AG10803 (cell line): ENCODE measurements at regions not wholly inside any gene's neighbourhood (a gene's known extent, or its start where the extent isn't known, plus 50 kb on each side); places are given as distances from the start of the nearest gene placed in this dataset.

Source experiments
- DNase-seq: peaks from one replicate; pipeline ENCODE4 v3.0.0; 2010; ENCODE audit warnings: low read depth
- H3K4me3 ChIP-seq: 2 replicates; pipeline ENCODE4 v1.5.1; 2011; ENCODE audit warnings: mild to moderate bottlenecking, low read length, control low read depth
- CTCF ChIP-seq: conservative IDR thresholded peaks from 2 replicates; pipeline ENCODE4 v1.5.1; 2011; ENCODE audit warnings: mild to moderate bottlenecking, low read length, control low read depth, inconsistent platforms

- H3K4me3 ChIP-seq = no peak overlapping the region
- TF ChIP-seq CTCF = peak; percentile 15; the same call in 1 of the 2 replicates
- DNase-seq = no peak
Observed at GRCh38 chr14:86790408-86791364, 1202.3 kb downstream of the GALC start.

- no peak for TF ChIP-seq CTCF
- DNase-seq = no peak
Observed at GRCh38 chr14:86788224-86788623, 1204.8 kb downstream of the GALC start.

DNA sequence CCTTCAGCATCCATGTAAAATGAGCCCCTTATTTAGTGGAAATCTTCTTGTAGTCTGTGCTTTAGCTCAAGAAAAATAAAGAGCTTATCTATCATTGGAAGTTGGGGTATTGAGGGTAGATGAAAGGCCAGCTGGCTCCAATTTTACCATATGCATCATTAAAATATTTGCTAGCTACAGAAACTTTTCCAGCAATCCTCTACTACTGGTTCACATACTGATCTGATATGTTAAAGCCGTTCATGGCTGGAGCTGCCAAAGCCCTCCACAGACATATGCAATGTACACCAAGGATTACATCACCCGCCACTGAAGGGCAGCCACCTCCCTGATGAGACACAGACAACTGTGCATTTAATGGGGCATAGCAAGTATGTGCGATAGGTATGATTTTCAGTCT, 1205.3 kb downstream of the GALC start:
- peak; percentile 61 for DNase-seq

More at GRCh38 chr14:86788224-86788623, 1204.8 kb downstream of the GALC start:
- H3K4me3 ChIP-seq = no peak overlapping the region

GRCh38 chr14:86782092-86782580, 1210.8 kb downstream of the GALC start:
- no peak overlapping the region for H3K4me3 ChIP-seq
- peak; percentile 28 for DNase-seq
- no peak for TF ChIP-seq CTCF

More for the DNA sequence above, 1205.3 kb downstream of the GALC start:
- H3K4me3 ChIP-seq = no peak overlapping the region
- no peak for TF ChIP-seq CTCF

DNA sequence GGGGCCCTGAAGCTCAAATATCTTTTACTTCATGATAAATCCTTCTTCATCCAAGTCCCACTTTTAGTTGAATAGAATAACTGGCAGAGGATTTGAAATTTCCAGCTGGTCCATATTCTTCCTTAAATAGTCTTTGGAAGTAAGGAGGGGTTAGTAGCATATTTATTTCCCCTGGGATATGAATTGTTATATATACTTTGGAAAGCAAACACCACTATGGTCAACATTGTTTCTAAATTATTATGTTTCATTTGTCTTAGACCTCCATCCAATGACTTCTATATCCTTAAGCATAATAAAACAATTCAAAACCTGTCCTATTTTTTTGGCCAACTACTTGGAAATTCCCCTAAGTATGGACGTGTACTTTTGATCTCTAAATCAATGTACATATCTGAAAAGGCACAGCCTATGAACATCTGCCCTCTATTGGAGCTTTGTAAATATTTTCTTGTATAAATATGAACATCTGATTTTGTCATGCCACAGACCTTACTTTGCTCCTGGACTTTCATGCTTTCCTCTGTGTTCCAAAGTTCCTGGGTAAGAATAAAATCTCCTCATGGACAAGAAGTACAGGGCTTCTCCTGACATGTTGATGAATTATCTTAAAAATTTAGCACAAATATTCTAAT, 1212.0 kb downstream of the GALC start:
- DNase-seq = no peak
- no peak for TF ChIP-seq CTCF
- H3K4me3 ChIP-seq = no peak overlapping the region

- no peak for TF ChIP-seq CTCF
- H3K4me3 ChIP-seq = no peak overlapping the region
- no peak for DNase-seq
Observed at GRCh38 chr14:86780461-86780860, 1212.5 kb downstream of the GALC start.
